Coronary artery (tissue), 2 donors: ENCODE measurements at regions not wholly inside any gene's neighbourhood (a gene's known extent, or its start where the extent isn't known, plus 50 kb on each side); places are given as distances from the start of the nearest gene placed in this dataset.

Experiments
- DNase-seq: peaks from one replicate; pipeline ENCODE4 v3.0.0-alpha.2; 2017; ENCODE audit warnings: low spot score
- H3K27ac ChIP-seq, 2 donors: fragments of 200-600 bp; sonication (generic); one replicate each; pipeline ENCODE4 v1.5.1; 2016 to 2019
- H3K4me3 ChIP-seq: fragments of 200-600 bp; sonication (generic); 2 replicates; pipeline ENCODE4 v1.5.1; 2016; ENCODE audit warnings: mild to moderate bottlenecking, moderate library complexity
- CTCF ChIP-seq: fragments of 200-600 bp; sonication (generic); IDR thresholded peaks from one replicate; pipeline ENCODE4 v1.5.1; 2019; ENCODE audit warnings: antibody characterized with exemption

GRCh38 chr14:44804391-44804790 is 157.4 kb downstream of the KLHL28 start:
- Histone ChIP-seq H3K4me3 (no peak overlapping the region), H3K27ac (no peak overlapping the region)
- no peak for TF ChIP-seq CTCF
- no peak for DNase-seq

- TF ChIP-seq CTCF: peak; percentile 31
- DNase-seq: no peak
- H3K27ac ChIP-seq: no peak overlapping the region
- no peak overlapping the region for H3K4me3 ChIP-seq
Measured at GRCh38 chr14:44803239-44803905, 158.4 kb downstream of the KLHL28 start.

DNA sequence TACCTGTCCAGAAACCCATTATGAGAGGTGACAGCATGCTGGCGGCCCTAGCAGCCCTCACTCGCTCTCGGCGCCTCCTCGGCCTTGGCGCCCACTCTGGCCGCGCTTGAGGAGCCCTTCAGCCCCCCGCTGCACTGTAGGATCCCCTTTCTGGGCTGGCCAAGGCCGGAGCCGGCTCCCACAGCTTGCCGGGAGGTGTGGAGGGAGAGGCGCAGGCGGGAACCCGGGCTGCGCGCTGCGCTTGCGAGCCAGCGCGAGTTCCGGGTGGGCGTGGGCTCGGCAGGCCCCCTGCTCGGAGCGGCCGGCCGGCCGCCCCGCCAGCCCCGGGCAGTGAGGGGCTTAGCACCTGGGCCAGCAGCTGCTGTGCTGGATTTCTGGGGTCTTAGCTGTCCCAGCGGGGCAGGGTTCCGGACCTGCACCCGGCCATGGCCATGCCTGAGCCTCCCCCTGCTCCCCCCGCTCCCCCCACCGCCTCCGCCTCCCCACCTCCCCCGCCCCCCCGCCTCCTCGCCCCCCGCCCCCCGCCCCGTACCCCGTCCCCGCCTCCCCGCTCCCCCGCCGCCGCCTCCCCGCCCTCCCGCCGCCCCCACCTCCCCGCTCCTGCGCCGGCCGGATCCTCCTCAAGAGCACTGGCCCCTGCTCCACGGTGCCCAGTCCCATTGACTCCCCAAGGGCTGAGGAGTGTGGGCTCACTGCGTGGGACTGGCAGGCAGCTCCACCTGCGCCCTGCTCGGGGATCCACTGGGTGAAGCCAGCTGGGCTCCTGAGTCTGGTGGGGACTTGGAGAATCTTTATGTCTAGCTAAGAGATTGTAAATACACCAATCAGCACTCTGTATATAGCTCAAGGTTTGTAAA is 163.1 kb downstream of the KLHL28 start:
- DNase-seq: no peak
- no peak overlapping the region for H3K4me3 ChIP-seq
- no peak for TF ChIP-seq CTCF
- H3K27ac ChIP-seq: no peak overlapping the region

DNA sequence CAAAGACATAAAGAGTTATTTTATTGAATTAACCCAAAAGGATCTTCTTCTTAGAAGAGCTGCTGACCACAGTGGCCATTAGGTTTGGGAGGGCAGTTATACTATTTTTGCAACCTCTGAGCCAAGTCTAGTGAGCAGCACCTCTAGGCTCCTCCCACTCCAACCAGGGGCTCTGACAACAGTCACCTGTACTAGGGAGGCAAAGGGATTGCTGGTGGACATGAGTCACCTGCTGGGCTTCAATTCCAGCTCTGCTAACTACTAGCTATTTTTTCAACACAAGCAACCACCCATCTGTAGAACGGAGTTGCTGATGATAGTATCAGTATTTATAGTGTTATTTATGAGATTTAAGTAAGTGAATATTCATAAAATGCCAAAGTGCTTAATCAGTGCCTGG is 166.0 kb downstream of the KLHL28 start:
- H3K4me3 ChIP-seq: no peak overlapping the region
- no peak for TF ChIP-seq CTCF
- no peak for DNase-seq
- no peak overlapping the region for H3K27ac ChIP-seq

- TF ChIP-seq CTCF: no peak
- Histone ChIP-seq H3K4me3 (no peak overlapping the region), H3K27ac (no peak overlapping the region)
- no peak for DNase-seq
Measured at GRCh38 chr14:44791730-44792129, 170.0 kb downstream of the KLHL28 start.

GRCh38 chr14:44788612-44789011 is 173.1 kb downstream of the KLHL28 start:
- no peak for TF ChIP-seq CTCF
- Histone ChIP-seq H3K4me3 (no peak overlapping the region), H3K27ac (no peak overlapping the region)
- DNase-seq: no peak

- TF ChIP-seq CTCF: no peak
- no peak overlapping the region for H3K27ac ChIP-seq
- H3K4me3 ChIP-seq: no peak overlapping the region
- no peak for DNase-seq
Measured at GRCh38 chr14:44785096-44785495, 176.7 kb downstream of the KLHL28 start.
